NCI-H2227 (cell line): ENCODE measurements at regions not wholly inside any gene's neighbourhood (a gene's known extent, or its start where the extent isn't known, plus 50 kb on each side); places are given as distances from the start of the nearest gene placed in this dataset.
"Not testable (repeated sequence)": the region's sequence is repeated elsewhere in the genome, so short reads cannot be mapped to it uniquely, and the experiment has no call there.

Source experiments
- DNase-seq: peaks from one replicate; lab custom pipeline; 2025; ENCODE audit not compliant: unreplicated experiment; lab: John Stamatoyannopoulos, UW

- not testable (repeated sequence) for DNase-seq
Measured at GRCh38 chr16:22572331-22573224, 61.9 kb downstream of the NPIPB5 start.

GRCh38 chr16:22573225-22573530 lies 62.5 kb downstream of the NPIPB5 start:
- not testable (repeated sequence) for DNase-seq

GRCh38 chr16:22576506-22576905 lies 65.8 kb downstream of the NPIPB5 start:
- DNase-seq: not testable (repeated sequence)

- not testable (repeated sequence) for DNase-seq
Measured at GRCh38 chr16:22583195-22583594, 72.5 kb downstream of the NPIPB5 start.

GRCh38 chr16:22584459-22584858 lies 73.8 kb downstream of the NPIPB5 start:
- DNase-seq: not testable (repeated sequence)

GRCh38 chr16:22584941-22585340 lies 74.2 kb downstream of the NPIPB5 start:
- DNase-seq: not testable (repeated sequence)

GRCh38 chr16:22585431-22585830 lies 74.7 kb downstream of the NPIPB5 start:
- DNase-seq: not testable (repeated sequence)

GRCh38 chr16:22586732-22587131 lies 76.0 kb downstream of the NPIPB5 start:
- DNase-seq: not testable (repeated sequence)

GRCh38 chr16:22589757-22590156 lies 79.1 kb downstream of the NPIPB5 start:
- DNase-seq: not testable (repeated sequence)

GRCh38 chr16:22596445-22597045 lies 85.9 kb downstream of the NPIPB5 start:
- not testable (repeated sequence) for DNase-seq

- not testable (repeated sequence) for DNase-seq
Measured at GRCh38 chr16:22603744-22604143, 93.1 kb downstream of the NPIPB5 start.

GRCh38 chr16:22606619-22607018 lies 95.9 kb downstream of the NPIPB5 start:
- DNase-seq: not testable (repeated sequence)

GRCh38 chr16:22609798-22610197 lies 99.1 kb downstream of the NPIPB5 start:
- not testable (repeated sequence) for DNase-seq

GRCh38 chr16:22611128-22611527 lies 100.4 kb downstream of the NPIPB5 start:
- not testable (repeated sequence) for DNase-seq

GRCh38 chr16:22614271-22614947 lies 103.7 kb downstream of the NPIPB5 start:
- DNase-seq: no peak

GRCh38 chr16:22618842-22619241 lies 108.2 kb downstream of the NPIPB5 start:
- no peak for DNase-seq

GRCh38 chr16:22621586-22622155 lies 111.0 kb downstream of the NPIPB5 start:
- DNase-seq: no peak

GRCh38 chr16:22622703-22623102 lies 112.0 kb downstream of the NPIPB5 start:
- no peak for DNase-seq

GRCh38 chr16:22623351-22623781 lies 112.7 kb downstream of the NPIPB5 start:
- no peak for DNase-seq

- DNase-seq: no peak
Measured at GRCh38 chr16:22624038-22624799, 113.5 kb downstream of the NPIPB5 start.
